Panc1 (cell line): ENCODE measurements at regions not wholly inside any gene's neighbourhood (a gene's known extent, or its start where the extent isn't known, plus 50 kb on each side); places are given as distances from the start of the nearest gene placed in this dataset.
A peak's percentile ranks its signal among the peaks of the same experiment; 100 is the strongest.

Experiments used
- ATAC-seq: fragments of 200-7000 bp; cut with Tn5 transposase; 2 replicates; pipeline ENCODE4 v1.9.1; 2020; ENCODE audit warnings: mild to moderate bottlenecking, moderate library complexity
- BruUV-seq: library from RNA; stranded (reverse); fragments of 400-500 nt; replicated peaks from 2 replicates; lab custom pipeline; 2021; lab: Mats Ljungman, UMichigan
- CTCF ChIA-PET: fragments of 300-600 bp; sonication (Branson Sonifier 250); formaldehyde crosslinking; loops from one replicate; lab custom pipeline; 2022; ENCODE audit warnings: antibody characterized with exemption; lab: Charles Lee
- POLR2A ChIA-PET: fragments of 300-600 bp; sonication (Branson Sonifier 250); formaldehyde crosslinking; loops from one replicate; lab custom pipeline; 2022; ENCODE audit warnings: antibody characterized with exemption; lab: Charles Lee
- DNase-seq: peaks from one replicate; pipeline ENCODE4 v3.0.0-alpha.2; 2010; ENCODE audit warnings: low read depth, low spot score
- H3K27ac ChIP-seq: 2 replicates; pipeline ENCODE4 v1.5.1; 2011; ENCODE audit warnings: mild to moderate bottlenecking, low read length, inconsistent platforms
- H3K27me3 ChIP-seq: fragments of 200-500 bp; sonication (Bioruptor generic); 2 replicates; pipeline ENCODE4 v1.6.0; 2014; ENCODE audit warnings: low read length, inconsistent platforms; ENCODE audit not compliant: control insufficient read depth, insufficient read depth
- H3K36me3 ChIP-seq: fragments of 200-500 bp; sonication (Bioruptor generic); 2 replicates; pipeline ENCODE4 v1.5.1; 2014; ENCODE audit warnings: inconsistent platforms, mild to moderate bottlenecking, low read length, moderate library complexity; ENCODE audit not compliant: control insufficient read depth, insufficient read depth
- H3K4me1 ChIP-seq: 2 replicates; pipeline ENCODE4 v1.5.1; 2011; ENCODE audit warnings: inconsistent platforms, mild to moderate bottlenecking, low read length, moderate library complexity; ENCODE audit not compliant: control insufficient read depth, insufficient read depth
- H3K4me3 ChIP-seq, 2 experiments: 2 replicates each; pipeline ENCODE4 v1.5.1; 2011 to 2012; ENCODE audit warnings: low read depth in 2 of 2, low read length in 2 of 2, mild to moderate bottlenecking in 2 of 2, inconsistent platforms in 1 of 2, moderate library complexity in 1 of 2
- H3K9me3 ChIP-seq: fragments of 200-500 bp; sonication (Bioruptor generic); 2 replicates; pipeline ENCODE4 v1.5.1; 2014; ENCODE audit warnings: low read depth, mild to moderate bottlenecking, inconsistent platforms, low read length, moderate library complexity; ENCODE audit not compliant: control insufficient read depth, insufficient read depth
- POLR2AphosphoS5 ChIP-seq: IDR thresholded peaks from 2 replicates; pipeline ENCODE4 v1.6.1; 2012; ENCODE audit warnings: mild to moderate bottlenecking, low read depth, low read length, moderate library complexity
- SIN3A ChIP-seq: IDR thresholded peaks from 2 replicates; pipeline ENCODE4 v1.6.1; 2012; ENCODE audit warnings: low read depth, mild to moderate bottlenecking, low read length, moderate library complexity, borderline replicate concordance; ENCODE audit not compliant: insufficient read depth
- TCF7L2 ChIP-seq: IDR thresholded peaks from 2 replicates; pipeline ENCODE4 v1.6.1; 2011; ENCODE audit warnings: mild to moderate bottlenecking, low read depth, low read length, inconsistent platforms
- in situ Hi-C: cut with HindIII; loops from 2 replicates; pipeline ENCODE4 v1.10.0; 2016; ENCODE audit warnings: low sequenced_read_pairs, low pct_unique_long_range_greater_than_20kb
- intact Hi-C: fragments of 100-400 bp; cut with micrococcal nuclease; formaldehyde crosslinking; loops from one replicate; pipeline ENCODE4 v1.10.0; 2022; ENCODE audit not compliant: unreplicated experiment
- TF ChIP-seq, protein P1 (sequence below): fragments of 450-650 bp; IDR thresholded peaks from 2 replicates; pipeline ENCODE4 v1.5.1; 2017; ENCODE audit warnings: mild to moderate bottlenecking
- TF ChIP-seq, protein P2 (sequence below), 2 experiments: IDR thresholded peaks; 2 replicates each; pipeline ENCODE4 v1.6.1; 2011 to 2012; ENCODE audit warnings: low read depth in 2 of 2, control low read depth in 1 of 2, low read length in 1 of 2, mild to moderate bottlenecking in 1 of 2, moderate library complexity in 1 of 2; ENCODE audit not compliant: insufficient read depth in 1 of 2

DNA sequence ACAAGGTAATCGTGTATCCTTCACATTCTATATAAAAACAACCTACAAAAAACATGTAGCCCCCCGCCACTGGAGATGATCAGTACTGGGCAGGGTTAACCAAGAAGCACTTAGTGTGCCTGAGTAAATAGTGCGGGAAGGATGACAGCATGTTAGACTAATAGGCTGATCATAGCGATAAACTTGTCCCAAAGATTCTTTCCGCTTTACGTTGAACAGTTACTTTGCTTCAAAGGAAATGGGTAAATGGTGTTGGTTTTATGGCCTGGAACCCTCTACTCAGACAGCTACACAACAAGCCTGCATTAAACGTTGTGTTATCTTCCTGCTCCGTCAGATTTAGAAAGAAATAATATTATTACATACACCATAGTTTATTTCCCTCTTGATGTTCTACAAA is 67.7 kb downstream of the CTAGE1 start:
- Histone ChIP-seq H3K4me1 (no peaks in the 10 kb centered on the region), H3K27me3 (peaks cover 25% of the 10 kb centered on the region), H3K36me3 (no peaks in the 10 kb centered on the region), H3K27ac (no peak overlapping the region), H3K9me3 (no peaks in the 10 kb centered on the region), H3K4me3 (no peak overlapping the region)
- TF ChIP-seq SIN3A, result no peak
- TF ChIP-seq, protein P1, sequence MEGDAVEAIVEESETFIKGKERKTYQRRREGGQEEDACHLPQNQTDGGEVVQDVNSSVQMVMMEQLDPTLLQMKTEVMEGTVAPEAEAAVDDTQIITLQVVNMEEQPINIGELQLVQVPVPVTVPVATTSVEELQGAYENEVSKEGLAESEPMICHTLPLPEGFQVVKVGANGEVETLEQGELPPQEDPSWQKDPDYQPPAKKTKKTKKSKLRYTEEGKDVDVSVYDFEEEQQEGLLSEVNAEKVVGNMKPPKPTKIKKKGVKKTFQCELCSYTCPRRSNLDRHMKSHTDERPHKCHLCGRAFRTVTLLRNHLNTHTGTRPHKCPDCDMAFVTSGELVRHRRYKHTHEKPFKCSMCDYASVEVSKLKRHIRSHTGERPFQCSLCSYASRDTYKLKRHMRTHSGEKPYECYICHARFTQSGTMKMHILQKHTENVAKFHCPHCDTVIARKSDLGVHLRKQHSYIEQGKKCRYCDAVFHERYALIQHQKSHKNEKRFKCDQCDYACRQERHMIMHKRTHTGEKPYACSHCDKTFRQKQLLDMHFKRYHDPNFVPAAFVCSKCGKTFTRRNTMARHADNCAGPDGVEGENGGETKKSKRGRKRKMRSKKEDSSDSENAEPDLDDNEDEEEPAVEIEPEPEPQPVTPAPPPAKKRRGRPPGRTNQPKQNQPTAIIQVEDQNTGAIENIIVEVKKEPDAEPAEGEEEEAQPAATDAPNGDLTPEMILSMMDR, result no peak
- TF ChIP-seq, protein P2, sequence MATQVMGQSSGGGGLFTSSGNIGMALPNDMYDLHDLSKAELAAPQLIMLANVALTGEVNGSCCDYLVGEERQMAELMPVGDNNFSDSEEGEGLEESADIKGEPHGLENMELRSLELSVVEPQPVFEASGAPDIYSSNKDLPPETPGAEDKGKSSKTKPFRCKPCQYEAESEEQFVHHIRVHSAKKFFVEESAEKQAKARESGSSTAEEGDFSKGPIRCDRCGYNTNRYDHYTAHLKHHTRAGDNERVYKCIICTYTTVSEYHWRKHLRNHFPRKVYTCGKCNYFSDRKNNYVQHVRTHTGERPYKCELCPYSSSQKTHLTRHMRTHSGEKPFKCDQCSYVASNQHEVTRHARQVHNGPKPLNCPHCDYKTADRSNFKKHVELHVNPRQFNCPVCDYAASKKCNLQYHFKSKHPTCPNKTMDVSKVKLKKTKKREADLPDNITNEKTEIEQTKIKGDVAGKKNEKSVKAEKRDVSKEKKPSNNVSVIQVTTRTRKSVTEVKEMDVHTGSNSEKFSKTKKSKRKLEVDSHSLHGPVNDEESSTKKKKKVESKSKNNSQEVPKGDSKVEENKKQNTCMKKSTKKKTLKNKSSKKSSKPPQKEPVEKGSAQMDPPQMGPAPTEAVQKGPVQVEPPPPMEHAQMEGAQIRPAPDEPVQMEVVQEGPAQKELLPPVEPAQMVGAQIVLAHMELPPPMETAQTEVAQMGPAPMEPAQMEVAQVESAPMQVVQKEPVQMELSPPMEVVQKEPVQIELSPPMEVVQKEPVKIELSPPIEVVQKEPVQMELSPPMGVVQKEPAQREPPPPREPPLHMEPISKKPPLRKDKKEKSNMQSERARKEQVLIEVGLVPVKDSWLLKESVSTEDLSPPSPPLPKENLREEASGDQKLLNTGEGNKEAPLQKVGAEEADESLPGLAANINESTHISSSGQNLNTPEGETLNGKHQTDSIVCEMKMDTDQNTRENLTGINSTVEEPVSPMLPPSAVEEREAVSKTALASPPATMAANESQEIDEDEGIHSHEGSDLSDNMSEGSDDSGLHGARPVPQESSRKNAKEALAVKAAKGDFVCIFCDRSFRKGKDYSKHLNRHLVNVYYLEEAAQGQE (IDR thresholded peaks at IDR 0.05; ENCODE audit: insufficient read depth in 1 of 2, low read depth in 2 of 2, low read length in 1 of 2), result no peak
- no peak for TF ChIP-seq TCF7L2
- no peak for TF ChIP-seq POLR2AphosphoS5
- no peak for DNase-seq
- in situ Hi-C loops, result no loop called here
- intact Hi-C loops, result loop anchor here (10.0 kb wide), 3 partner anchors 55 to 215 kb away; no protein-coding TSS in a partner anchor
- ChIA-PET POLR2A (no interaction called here), CTCF (no interaction called here)
- ATAC-seq, result no peak
- BruUV-seq, result no TSS peak

DNA sequence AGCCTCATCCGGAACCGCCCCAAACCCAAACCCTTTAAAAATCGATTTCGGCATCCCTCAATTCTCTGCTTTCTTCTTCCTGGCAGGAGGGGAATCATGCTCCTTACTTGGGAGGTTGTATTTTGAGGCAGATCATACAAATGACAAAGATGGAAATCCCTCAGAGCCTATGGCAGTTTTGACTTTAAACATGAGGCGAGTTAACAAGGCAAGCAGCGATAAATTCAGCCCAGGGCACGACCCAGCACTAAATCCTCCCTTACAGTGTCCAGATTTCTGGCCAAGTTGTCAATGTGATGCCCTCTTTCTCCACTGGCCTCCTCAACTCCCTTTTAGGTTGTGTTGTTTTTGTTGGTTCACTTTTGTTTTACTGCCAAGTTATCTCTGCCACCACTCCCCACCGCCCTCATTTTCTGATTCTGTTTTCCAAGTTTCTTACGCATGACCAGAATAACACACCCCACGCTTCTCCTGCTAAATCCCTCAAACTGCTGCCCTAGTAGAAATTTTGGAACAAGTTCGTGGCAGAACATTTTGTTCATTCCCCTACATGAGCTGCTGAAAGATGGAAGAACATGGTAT is 68.3 kb downstream of the CTAGE1 start:
- in situ Hi-C loops, result no loop called here
- ChIA-PET POLR2A (no interaction called here), CTCF (no interaction called here)
- H3K4me1 ChIP-seq, result no peaks in the 10 kb centered on the region
- H3K27ac ChIP-seq, result no peak overlapping the region
- BruUV-seq, result no TSS peak
- H3K4me3 ChIP-seq, result no peak overlapping the region
- intact Hi-C loops, result loop anchor here (10.0 kb wide), 1 partner anchor 175 kb away; no protein-coding TSS in a partner anchor
- TF ChIP-seq TCF7L2, result no peak
- H3K27me3 ChIP-seq, result peaks cover 25% of the 10 kb centered on the region
- no peaks in the 10 kb centered on the region for H3K9me3 ChIP-seq
- DNase-seq (no peak), ATAC-seq (no peak)
- H3K36me3 ChIP-seq, result no peaks in the 10 kb centered on the region

DNA sequence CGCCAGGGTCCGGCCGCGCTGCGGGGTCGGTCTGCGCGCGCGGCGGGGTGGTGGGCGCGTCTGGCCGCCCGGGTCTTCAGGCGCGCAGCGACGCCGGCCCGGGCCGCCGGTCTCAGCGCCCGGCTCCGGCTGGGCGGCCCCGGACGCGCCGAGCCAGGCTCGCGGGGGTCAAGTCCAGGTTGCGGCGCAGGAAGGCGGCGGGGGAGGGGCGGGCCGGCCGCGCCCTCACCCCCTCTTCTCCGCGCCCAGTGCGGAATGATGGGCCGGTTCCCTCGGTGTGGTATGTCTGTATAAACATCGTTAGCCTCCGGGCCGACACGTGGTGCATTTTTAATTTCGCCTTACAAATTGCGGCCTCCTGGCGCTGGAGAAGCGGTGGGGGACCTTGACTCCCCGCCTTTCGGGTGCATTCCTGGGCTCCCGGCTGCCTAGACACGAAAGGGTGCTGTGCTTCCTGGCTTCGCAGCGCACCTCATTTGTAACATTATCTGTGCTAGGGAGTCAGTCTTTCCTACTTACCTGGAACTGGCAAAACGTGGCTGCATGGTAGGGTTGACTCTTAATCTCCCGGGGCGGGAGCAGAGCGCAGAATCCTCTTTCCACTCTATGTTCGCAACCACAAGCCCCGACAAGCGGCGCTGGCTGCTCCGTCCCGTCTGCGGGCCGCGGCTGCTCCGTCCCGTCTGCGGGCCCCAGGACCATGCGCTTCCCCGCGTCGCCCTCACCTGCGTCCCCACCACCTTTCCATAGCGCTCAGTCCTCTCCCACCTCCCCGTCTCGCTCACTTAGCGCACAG is 69.0 kb downstream of the CTAGE1 start:
- no peaks in the 10 kb centered on the region for H3K36me3 ChIP-seq
- no peaks in the 10 kb centered on the region for H3K9me3 ChIP-seq
- no peaks in the 10 kb centered on the region for H3K4me1 ChIP-seq
- POLR2A ChIA-PET, result no interaction called here
- no peak overlapping the region for H3K27ac ChIP-seq
- CTCF ChIA-PET, result no interaction called here
- BruUV-seq, result no TSS peak
- H3K27me3 ChIP-seq, result peaks cover 25% of the 10 kb centered on the region
- peak overlapping the region; percentile 11 to 35; a peak in 3 of 4 replicates for H3K4me3 ChIP-seq
- intact Hi-C loops (loop anchor here (10.0 kb wide), 1 partner anchor 174 kb away; no protein-coding TSS in a partner anchor), in situ Hi-C loops (no loop called here)
- TF ChIP-seq SIN3A, result no peak
- ATAC-seq, result peak; percentile 64
- no peak for DNase-seq
